ENCODE measurements at regions not wholly inside any gene's neighbourhood (a gene's known extent, or its start where the extent isn't known, plus 50 kb on each side); places are given as distances from the start of the nearest gene placed in this dataset.

DNA sequence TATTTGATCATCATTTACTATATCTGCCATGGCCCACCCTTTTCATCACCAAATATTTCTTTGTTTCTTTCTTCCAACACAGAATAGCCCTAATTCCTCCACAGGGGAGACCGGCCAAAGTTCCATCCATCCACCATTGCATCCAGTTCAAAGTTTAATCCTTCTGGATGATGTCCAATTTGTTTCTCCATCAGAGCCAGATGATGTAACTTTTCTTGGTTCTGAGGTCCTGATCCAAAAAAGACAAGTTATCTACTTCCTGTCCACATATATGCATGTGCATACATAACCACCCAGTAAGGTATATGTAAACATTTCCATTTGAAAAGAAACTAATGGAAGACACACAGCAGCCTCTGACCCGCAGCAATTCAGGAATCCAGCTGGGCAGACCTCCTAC is 237.3 kb downstream of the SHOX2 start:
- Histone ChIP-seq H3K9ac (ENCODE audit: control insufficient read depth, extremely low read depth, insufficient read depth, low read length) (no peak overlapping the region), H3K27ac (ENCODE audit: control insufficient read depth, insufficient read depth, low read length) (no peak overlapping the region), H3K9me1 (ENCODE audit: control insufficient read depth, extremely low read depth, insufficient read depth, low read length) (no peaks in the 10 kb centered on the region), H3K36me3 (ENCODE audit: control insufficient read depth in 2 of 2, extremely low read depth in 1 of 2, insufficient read depth in 2 of 2, low read length in 2 of 2) (no peaks in the 10 kb centered on the region), H3K4me3 (ENCODE audit: control insufficient read depth in 2 of 3, extremely low read depth in 1 of 3, insufficient read depth in 2 of 3, low read depth in 1 of 3, low read length in 3 of 3) (no peak overlapping the region), H3K9me3 (ENCODE audit: control insufficient read depth, low read depth, low read length) (no peaks in the 10 kb centered on the region), H2AFZ (ENCODE audit: control insufficient read depth, low read length) (no peak overlapping the region), H4K20me1 (ENCODE audit: control insufficient read depth, extremely low read depth, insufficient read depth, low read length) (no peaks in the 10 kb centered on the region), H3K27me3 (ENCODE audit: control insufficient read depth, extremely low read depth, insufficient read depth, low read length) (no peaks in the 10 kb centered on the region), H3K79me2 (ENCODE audit: control insufficient read depth, insufficient read depth, low read length) (no peaks in the 10 kb centered on the region), H3K4me1 (ENCODE audit: control insufficient read depth, extremely low read depth, insufficient read depth, low read length) (no peaks in the 10 kb centered on the region), H3K4me2 (ENCODE audit: control insufficient read depth, extremely low read depth, insufficient read depth, low read depth, low read length) (no peak overlapping the region)
- TF ChIP-seq, protein P1, sequence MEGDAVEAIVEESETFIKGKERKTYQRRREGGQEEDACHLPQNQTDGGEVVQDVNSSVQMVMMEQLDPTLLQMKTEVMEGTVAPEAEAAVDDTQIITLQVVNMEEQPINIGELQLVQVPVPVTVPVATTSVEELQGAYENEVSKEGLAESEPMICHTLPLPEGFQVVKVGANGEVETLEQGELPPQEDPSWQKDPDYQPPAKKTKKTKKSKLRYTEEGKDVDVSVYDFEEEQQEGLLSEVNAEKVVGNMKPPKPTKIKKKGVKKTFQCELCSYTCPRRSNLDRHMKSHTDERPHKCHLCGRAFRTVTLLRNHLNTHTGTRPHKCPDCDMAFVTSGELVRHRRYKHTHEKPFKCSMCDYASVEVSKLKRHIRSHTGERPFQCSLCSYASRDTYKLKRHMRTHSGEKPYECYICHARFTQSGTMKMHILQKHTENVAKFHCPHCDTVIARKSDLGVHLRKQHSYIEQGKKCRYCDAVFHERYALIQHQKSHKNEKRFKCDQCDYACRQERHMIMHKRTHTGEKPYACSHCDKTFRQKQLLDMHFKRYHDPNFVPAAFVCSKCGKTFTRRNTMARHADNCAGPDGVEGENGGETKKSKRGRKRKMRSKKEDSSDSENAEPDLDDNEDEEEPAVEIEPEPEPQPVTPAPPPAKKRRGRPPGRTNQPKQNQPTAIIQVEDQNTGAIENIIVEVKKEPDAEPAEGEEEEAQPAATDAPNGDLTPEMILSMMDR (optimal IDR thresholded peaks at IDR 0.05 in 1 of 3, IDR thresholded peaks at IDR 0.05 in 1 of 3, conservative IDR thresholded peaks at IDR 0.05 in 1 of 3; ENCODE audit: extremely low read depth in 1 of 3, insufficient read depth in 2 of 3, low read length in 3 of 3) = no peak
- no peak for TF ChIP-seq EZH2 (IDR thresholded peaks at IDR 0.05; ENCODE audit: low read length)
- dilution Hi-C loops (cut with MboI; ENCODE audit: extremely low pct_ligation_motif_present, low sequenced_read_pairs) = no loop called here
- DNase-seq (ENCODE audit: low read depth, low spot score) (no peak), FAIRE-seq (no peak)

DNA sequence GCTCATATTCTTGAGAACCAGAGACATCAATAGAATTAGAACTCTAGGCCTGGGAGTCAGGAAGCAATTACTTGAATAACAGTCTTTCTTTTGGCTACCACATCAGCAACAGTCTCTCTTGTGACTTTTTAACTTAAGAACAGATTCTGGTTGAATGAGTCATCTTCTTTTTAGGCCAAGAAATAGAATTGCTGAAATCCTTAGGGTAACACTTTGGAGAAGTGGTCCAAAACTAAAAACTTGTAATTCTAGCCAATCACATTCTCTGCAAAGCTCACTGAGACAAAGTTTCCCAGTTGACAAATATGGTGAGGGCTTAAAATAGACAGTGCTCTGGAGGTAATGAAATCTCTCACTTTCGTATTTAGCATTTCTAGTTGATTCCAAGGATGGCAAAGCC is 238.0 kb downstream of the SHOX2 start:
- no peaks in the 10 kb centered on the region for H3K9me3 ChIP-seq (ENCODE audit: control insufficient read depth, low read depth, low read length)
- TF ChIP-seq, protein P1 (optimal IDR thresholded peaks at IDR 0.05 in 1 of 3, IDR thresholded peaks at IDR 0.05 in 1 of 3, conservative IDR thresholded peaks at IDR 0.05 in 1 of 3; ENCODE audit: extremely low read depth in 1 of 3, insufficient read depth in 2 of 3, low read length in 3 of 3) = no peak
- no peak for TF ChIP-seq EZH2 (IDR thresholded peaks at IDR 0.05; ENCODE audit: low read length)
- no peaks in the 10 kb centered on the region for H3K27me3 ChIP-seq (ENCODE audit: control insufficient read depth, extremely low read depth, insufficient read depth, low read length)
- no peaks in the 10 kb centered on the region for H3K4me1 ChIP-seq (ENCODE audit: control insufficient read depth, extremely low read depth, insufficient read depth, low read length)
- dilution Hi-C loops (cut with MboI; ENCODE audit: extremely low pct_ligation_motif_present, low sequenced_read_pairs) = no loop called here
- no peak overlapping the region for H3K27ac ChIP-seq (ENCODE audit: control insufficient read depth, insufficient read depth, low read length)
- FAIRE-seq = no peak
- H3K79me2 ChIP-seq (ENCODE audit: control insufficient read depth, insufficient read depth, low read length) = no peaks in the 10 kb centered on the region
- H3K4me3 ChIP-seq (ENCODE audit: control insufficient read depth in 2 of 3, extremely low read depth in 1 of 3, insufficient read depth in 2 of 3, low read depth in 1 of 3, low read length in 3 of 3) = no peak overlapping the region
- H3K9me1 ChIP-seq (ENCODE audit: control insufficient read depth, extremely low read depth, insufficient read depth, low read length) = no peaks in the 10 kb centered on the region
- no peak overlapping the region for H3K9ac ChIP-seq (ENCODE audit: control insufficient read depth, extremely low read depth, insufficient read depth, low read length)
- H3K36me3 ChIP-seq (ENCODE audit: control insufficient read depth in 2 of 2, extremely low read depth in 1 of 2, insufficient read depth in 2 of 2, low read length in 2 of 2) = no peaks in the 10 kb centered on the region
- DNase-seq (ENCODE audit: low read depth, low spot score) = no peak
- no peaks in the 10 kb centered on the region for H4K20me1 ChIP-seq (ENCODE audit: control insufficient read depth, extremely low read depth, insufficient read depth, low read length)
- H2AFZ ChIP-seq (ENCODE audit: control insufficient read depth, low read length) = no peak overlapping the region
- H3K4me2 ChIP-seq (ENCODE audit: control insufficient read depth, extremely low read depth, insufficient read depth, low read depth, low read length) = no peak overlapping the region
